ENCODE measurements at regions not wholly inside any gene's neighbourhood (a gene's known extent, or its start where the extent isn't known, plus 50 kb on each side); places are given as distances from the start of the nearest gene placed in this dataset.

DNA sequence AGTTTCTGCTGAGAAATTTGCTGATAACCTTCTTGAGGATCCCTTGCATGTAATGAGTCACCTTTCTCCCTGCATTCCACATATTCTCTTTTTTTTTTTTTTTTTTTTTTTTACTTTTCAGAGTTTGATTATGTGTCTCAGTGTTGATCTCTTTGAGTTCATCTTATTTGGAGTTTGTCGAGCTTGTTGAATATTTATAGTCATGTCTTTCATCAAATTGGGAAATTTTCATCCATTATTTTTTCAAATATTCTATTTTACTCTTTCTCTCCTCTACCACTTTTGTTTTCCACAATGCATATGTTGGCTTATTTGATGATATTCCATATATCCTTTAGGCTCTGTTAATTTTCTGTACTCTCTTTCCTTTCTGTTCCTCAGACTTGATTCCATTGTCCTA is 136.1 kb downstream of the MAD2L1 start:
- TF ChIP-seq, protein P1, sequence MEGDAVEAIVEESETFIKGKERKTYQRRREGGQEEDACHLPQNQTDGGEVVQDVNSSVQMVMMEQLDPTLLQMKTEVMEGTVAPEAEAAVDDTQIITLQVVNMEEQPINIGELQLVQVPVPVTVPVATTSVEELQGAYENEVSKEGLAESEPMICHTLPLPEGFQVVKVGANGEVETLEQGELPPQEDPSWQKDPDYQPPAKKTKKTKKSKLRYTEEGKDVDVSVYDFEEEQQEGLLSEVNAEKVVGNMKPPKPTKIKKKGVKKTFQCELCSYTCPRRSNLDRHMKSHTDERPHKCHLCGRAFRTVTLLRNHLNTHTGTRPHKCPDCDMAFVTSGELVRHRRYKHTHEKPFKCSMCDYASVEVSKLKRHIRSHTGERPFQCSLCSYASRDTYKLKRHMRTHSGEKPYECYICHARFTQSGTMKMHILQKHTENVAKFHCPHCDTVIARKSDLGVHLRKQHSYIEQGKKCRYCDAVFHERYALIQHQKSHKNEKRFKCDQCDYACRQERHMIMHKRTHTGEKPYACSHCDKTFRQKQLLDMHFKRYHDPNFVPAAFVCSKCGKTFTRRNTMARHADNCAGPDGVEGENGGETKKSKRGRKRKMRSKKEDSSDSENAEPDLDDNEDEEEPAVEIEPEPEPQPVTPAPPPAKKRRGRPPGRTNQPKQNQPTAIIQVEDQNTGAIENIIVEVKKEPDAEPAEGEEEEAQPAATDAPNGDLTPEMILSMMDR (IDR thresholded peaks at IDR 0.05; ENCODE audit: low read depth, low read length, missing input control): no peak
- TF ChIP-seq, protein P2, sequence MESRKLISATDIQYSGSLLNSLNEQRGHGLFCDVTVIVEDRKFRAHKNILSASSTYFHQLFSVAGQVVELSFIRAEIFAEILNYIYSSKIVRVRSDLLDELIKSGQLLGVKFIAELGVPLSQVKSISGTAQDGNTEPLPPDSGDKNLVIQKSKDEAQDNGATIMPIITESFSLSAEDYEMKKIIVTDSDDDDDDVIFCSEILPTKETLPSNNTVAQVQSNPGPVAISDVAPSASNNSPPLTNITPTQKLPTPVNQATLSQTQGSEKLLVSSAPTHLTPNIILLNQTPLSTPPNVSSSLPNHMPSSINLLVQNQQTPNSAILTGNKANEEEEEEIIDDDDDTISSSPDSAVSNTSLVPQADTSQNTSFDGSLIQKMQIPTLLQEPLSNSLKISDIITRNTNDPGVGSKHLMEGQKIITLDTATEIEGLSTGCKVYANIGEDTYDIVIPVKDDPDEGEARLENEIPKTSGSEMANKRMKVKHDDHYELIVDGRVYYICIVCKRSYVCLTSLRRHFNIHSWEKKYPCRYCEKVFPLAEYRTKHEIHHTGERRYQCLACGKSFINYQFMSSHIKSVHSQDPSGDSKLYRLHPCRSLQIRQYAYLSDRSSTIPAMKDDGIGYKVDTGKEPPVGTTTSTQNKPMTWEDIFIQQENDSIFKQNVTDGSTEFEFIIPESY (IDR thresholded peaks at IDR 0.05): no peak
- TF ChIP-seq SP1 (IDR thresholded peaks at IDR 0.05) (no peak), RAD21 (IDR thresholded peaks at IDR 0.05) (no peak)
